H54 (cell line): ENCODE measurements at regions not wholly inside any gene's neighbourhood (a gene's known extent, or its start where the extent isn't known, plus 50 kb on each side); places are given as distances from the start of the nearest gene placed in this dataset.
"Not testable (repeated sequence)": the region's sequence is repeated elsewhere in the genome, so short reads cannot be mapped to it uniquely, and the experiment has no call there.

Experiments used
- DNase-seq: peaks from one replicate; pipeline ENCODE4 v3.0.0; 2011; ENCODE audit warnings: low spot score, mixed read lengths; ENCODE audit not compliant: insufficient read length
- FAIRE-seq: peaks from 3 replicates; lab custom pipeline; 2011; peaks lifted over from hg19 to GRCh38; lab: Jason Lieb, UNC
- POLR2A ChIP-seq: IDR thresholded peaks from 2 replicates; pipeline ENCODE4 v1.6.1; 2011; ENCODE audit warnings: low read depth, mild to moderate bottlenecking, low read length

DNA sequence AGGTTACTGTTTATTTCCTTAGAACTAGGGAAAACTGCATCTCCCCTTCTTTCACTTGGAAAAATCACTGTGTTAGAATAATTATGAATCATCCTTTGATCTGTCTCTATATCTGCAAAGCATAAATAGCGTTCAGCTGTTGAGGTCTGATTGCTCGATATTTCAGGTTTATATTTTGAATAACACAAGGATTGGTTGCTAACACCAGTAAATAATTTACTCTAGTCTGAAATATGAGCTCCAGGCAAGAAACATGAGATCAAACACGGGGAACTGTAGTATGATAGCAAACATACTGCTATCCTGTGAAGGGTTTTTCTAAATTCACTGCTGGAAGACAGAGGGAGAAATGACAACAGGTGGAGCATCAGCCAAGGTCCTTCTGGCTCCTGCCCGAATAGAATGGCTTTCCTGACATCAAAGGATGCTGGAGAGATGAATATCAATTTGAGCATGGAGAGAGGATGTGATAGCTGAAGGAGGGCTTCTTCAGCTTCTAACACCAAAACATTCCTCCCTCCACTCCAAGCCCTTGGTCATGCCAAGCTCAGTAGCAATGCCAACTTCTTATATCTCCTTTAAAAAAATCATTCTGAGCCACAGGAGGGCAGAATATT, 450.3 kb downstream of the SHISA9 start:
- no peak for FAIRE-seq
- no peak for DNase-seq
- no peak for TF ChIP-seq POLR2A

DNA sequence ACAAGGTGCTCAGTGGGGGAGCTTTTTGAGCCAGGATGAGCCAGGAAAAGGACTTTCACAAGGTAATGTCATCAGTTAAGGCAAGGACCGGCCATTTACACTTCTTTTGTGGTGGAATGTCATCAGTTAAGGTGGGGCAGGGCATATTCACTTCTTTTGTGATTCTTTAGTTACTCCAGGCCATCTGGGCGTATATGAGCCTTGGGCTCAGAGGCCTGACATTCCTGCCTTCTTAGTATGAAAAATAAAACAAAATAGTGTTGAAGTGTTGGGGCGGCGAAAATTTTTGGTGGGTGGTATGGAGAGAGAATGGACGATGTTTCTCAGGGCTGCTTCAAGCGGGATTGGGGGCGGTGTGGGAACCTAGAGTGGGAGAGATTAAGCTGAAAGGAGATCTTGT, 451.4 kb downstream of the SHISA9 start:
- not testable (repeated sequence) for DNase-seq, FAIRE-seq

DNA sequence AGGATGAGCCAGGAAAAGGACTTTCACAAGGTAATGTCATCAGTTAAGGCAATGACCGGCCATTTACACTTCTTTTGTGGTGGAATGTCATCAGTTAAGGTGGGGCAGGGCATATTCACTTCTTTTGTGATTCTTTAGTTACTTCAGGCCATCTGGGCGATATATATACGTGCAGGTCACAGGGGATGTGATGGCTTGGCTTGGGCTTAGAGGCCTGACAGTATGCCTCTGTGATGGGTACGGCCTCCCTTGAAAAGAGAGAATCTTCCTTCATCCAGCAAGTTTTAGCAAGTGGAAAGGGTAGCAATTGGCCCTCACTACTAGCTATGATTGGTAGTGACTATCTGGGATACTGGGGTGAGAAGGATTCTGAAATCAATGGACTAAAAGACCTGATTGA, 456.4 kb downstream of the SHISA9 start:
- not testable (repeated sequence) for FAIRE-seq, DNase-seq

DNA sequence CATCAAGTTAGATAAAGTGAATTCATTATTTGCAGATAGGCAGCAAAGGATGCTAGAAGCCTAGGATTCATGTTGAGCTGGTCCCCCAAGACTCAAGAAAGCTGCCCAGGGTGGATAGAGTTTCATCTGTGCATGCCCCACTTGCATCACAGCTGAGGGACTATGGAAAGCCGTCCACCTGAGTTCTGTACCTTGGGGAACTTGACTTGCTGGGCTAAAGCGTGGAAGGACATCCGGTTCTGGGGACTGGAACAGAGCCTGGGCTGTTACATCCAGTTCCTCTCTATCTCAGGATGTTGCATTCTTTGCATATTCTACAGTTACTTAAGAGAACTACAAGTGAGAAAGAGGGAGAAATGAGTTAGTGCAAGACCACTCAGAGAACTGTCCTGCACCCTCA, 458.4 kb downstream of the SHISA9 start:
- TF ChIP-seq POLR2A: no peak
- DNase-seq (no peak), FAIRE-seq (no peak)

DNA sequence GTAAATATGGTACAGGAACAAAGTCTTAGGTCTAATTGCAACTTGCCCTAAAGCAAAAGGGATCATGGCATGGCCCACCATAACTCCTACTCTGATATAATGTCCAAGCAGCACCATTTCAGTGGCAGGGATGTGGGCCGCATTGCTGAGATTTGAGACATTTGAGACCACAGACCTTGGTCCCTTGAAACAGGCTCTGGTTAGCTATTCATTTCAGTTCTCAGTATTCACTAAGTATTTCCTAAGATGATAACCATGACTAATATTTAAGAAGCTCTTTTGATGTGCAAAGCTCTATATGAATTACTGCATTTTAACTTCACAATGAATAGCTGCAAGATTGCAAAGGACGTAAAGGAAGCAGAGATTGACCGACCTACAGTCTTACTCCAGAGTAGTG, 471.0 kb downstream of the SHISA9 start:
- TF ChIP-seq POLR2A: no peak
- no peak for DNase-seq
- no peak for FAIRE-seq

DNA sequence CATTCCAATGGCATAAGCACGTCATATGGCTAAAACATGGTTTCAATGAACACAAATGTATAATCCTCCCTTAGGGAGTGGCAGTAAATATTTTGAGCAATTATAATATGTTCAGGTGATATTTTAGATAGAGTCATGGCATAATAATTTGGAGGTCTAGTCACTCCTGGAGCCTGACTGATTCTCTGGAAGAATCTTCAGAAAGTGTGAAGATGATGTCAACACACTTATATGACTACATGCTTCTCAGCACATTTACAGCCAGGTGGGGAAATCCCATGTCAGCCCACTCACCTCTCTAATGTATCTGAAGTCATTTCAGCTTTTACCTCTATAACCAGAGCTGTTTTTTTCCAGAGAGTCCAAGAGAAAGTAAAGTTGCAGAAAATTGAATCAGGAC, 474.8 kb downstream of the SHISA9 start:
- no peak for TF ChIP-seq POLR2A
- FAIRE-seq (no peak), DNase-seq (no peak)

DNA sequence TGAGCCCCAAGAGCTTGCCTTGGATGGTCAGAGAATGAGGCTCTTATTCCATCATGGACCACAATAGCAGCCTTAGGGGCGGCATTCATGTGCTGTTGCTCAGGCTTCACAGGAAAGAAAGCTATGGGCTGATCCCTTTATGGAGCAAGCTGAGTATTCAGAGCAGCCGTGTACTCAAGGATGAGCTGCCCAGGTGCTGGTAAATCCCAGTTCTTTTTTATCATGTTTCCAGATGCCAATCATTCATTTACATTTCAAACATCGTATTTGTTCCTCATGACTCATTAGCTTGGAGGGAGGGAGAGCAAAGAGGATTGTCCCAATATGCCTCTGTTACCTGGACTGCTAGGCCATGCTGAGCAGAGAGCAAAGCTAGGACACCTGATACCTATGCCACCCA, 475.7 kb downstream of the SHISA9 start:
- FAIRE-seq (no peak), DNase-seq (no peak)
- TF ChIP-seq POLR2A: no peak

DNA sequence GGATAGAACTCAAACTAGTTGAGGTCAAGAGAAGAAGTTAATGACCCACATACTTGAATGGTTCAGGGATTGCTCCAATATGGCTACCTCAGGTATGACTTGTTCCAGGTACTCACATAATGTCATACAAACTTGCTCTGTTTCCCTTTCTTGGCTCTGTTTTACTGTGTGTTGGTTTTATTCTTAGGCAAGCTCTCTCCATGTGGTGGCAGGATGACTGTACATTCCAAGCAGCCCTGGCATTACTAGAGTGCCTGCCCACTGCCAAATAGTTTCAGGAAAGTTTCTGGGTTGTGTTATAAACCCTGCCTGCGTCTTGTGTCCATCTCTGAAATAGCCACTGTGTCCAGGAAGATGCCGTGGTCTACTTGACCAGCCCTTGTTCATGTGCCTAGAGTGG, 476.8 kb downstream of the SHISA9 start:
- FAIRE-seq (no peak), DNase-seq (no peak)
- no peak for TF ChIP-seq POLR2A

DNA sequence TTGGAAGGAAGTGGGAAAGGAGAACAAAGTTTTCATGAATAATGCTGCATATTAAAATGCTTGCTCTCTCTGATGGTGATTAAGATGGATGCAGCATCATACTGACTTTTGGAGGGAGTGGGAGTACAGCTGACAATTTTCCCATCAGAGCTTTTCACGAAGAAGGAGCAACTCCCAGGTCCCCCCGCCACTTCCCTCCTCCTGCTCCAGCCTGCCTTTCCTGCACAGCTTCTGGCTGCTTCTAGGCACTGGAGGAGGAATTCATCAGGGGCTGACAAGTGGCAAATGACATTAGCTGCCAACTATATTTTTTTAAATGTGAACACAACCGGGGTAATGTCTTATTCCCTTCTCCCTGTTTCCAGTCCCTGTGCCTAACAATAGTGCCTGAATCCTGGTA, 477.9 kb downstream of the SHISA9 start:
- FAIRE-seq: no peak

DNA sequence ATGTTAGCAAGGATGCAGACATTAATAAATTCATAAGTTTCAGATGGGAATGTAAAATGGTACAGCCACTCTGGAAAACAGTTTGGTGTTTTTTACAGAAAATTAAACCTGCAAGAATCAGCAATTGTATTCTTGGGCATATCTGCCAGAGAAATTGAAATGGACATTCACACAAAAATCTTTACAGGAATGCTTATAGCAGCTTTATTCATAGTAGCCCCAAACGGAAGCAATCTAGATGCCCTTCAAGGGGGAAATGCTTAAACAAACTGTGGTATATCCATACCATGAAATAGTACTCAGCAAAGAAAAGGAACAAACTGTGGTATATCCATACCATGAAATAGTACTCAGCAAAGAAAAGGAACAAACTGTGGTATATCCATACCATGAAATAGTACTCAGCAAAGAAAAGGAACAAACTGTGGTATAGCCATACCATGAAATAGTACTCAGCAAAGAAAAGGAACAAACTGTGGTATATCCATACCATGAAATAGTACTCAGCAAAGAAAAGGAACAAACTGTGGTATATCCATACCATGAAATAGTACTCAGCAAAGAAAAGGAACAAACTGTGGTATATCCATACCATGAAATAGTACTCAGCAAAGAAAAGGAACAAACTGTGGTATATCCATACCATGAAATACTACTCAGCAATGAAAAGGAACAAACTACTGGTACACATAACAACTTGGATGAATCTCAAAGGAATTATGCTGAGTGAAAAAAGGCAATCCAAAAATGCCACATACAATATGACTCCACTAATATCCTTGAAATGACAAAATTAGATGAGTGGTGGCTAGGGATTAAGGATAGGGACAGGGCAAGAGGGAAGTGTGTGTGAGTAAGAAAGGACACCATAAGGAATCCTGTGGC, 484.0 kb downstream of the SHISA9 start:
- not testable (repeated sequence) for FAIRE-seq, DNase-seq

More for the DNA sequence above, 477.9 kb downstream of the SHISA9 start:
- no peak for TF ChIP-seq POLR2A
- DNase-seq: no peak

DNA sequence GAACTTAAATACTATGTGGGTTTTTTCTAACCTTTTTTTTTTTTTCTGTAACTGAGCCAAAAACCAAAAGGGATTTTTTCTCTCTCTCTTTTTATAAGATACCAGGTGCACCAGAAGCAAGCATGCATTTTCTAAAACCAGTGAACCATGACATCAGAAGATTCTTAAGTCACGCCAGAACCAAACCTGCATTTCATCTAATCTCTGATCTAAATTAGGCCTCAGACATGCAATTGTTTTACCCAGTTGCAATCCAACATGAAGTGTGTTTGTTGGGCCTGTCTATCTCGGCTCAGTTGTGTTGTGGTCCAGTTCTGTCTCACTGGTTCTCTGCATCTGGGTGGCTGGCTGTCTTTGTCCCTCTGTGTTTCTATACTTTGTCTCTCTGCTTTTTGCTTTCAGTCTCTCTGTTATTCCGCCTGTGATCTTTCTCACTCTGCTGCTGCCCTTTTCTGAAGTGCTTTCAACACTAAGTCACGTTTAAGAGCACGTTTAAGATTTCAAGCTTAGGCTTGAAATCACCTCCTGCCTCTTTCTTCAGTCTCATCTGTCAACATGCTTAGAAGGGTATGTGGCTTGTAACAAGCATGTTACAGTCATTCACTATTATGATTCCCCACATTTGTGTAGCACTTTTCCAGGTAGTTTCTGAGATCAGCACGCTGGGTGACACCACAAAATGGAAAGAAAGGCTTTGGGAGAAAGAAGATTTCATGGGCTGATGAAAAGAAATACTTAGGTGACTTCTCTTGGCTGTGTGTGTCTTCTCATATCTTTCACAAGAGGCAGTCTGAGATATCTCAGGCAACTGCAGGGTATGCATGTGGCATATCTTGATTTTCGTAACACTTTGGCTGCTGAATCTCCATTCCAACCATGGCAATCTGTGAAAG, 488.9 kb downstream of the SHISA9 start:
- DNase-seq (no peak), FAIRE-seq (no peak)
- TF ChIP-seq POLR2A: no peak

DNA sequence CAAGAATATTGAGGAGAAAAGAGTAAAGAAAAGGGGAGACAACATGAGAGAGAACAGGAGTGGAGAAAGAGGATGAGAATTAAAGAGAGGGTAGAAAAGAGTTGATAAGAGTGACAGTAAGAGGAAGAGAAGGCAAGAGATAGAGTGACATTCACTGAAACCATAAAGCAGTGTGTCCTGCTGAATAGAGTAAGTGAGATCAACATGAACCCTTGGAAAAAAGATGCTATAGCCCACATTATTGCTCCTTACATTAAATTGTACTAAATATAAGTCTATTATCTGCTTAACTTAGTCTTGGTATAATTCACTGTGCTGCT, 489.5 kb downstream of the SHISA9 start:
- no peak for TF ChIP-seq POLR2A
- DNase-seq (no peak), FAIRE-seq (no peak)

DNA sequence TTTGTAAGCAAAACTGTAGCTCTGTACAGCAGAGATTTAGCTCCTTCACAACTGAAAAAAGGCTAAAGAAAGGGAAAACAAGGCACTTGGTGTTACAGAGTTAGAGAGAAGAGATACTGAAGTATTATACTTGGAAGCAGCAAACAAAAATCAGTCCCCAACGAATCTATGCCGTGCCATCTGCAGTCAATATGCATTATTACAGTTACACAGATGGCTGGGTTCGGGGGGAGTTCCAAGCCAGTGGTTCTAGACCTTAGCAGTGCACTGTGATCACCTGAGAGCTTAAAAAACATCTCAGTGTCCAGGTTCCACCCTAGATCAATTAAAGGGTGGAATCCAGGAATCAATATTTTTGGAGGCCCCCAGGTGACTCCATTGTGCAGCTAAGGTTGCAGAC, 489.9 kb downstream of the SHISA9 start:
- no peak for TF ChIP-seq POLR2A
- FAIRE-seq: no peak
- DNase-seq: no peak

DNA sequence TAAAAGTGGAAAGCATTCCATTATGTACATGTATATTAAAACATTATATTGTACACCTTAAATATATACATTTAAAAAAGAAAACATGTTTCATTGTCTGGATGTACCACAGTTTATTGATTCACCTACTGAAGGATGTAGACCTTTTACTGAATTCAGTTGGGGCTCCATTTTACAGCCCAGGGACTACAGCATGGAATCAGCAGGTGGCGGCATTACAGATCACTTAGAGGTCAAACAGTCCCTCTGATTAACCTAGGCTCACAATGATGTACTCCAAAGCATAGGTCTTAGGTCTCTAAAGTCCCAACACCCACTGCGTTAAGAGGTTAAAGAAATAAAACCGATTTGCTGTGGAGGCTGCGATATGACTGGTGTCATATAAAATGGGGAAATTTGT, 490.9 kb downstream of the SHISA9 start:
- no peak for FAIRE-seq
- no peak for TF ChIP-seq POLR2A
- DNase-seq: no peak
